Brain microvascular endothelial cell (primary cell): ENCODE measurements at regions not wholly inside any gene's neighbourhood (a gene's known extent, or its start where the extent isn't known, plus 50 kb on each side); places are given as distances from the start of the nearest gene placed in this dataset.

Experiments
- DNase-seq: peaks from one replicate; pipeline ENCODE4 v3.0.0-alpha.2; 2020
- H3K27ac ChIP-seq: fragments of 250-450 bp; sonication (Bioruptor Pico); 2 replicates; pipeline ENCODE4 v1.5.1; 2020; ENCODE audit warnings: mild to moderate bottlenecking, moderate library complexity
- H3K27me3 ChIP-seq: fragments of 250-450 bp; sonication (Bioruptor Pico); replicated peaks from 2 replicates; pipeline ENCODE4 v1.5.1; 2020; ENCODE audit warnings: mild to moderate bottlenecking
- H3K36me3 ChIP-seq: fragments of 250-450 bp; sonication (Bioruptor Pico); replicated peaks from 2 replicates; pipeline ENCODE4 v1.5.1; 2020; ENCODE audit warnings: mild to moderate bottlenecking
- H3K4me3 ChIP-seq: 2 replicates; pipeline ENCODE4 v1.5.1; 2011; ENCODE audit warnings: low read depth, mild to moderate bottlenecking, control low read depth, low read length, moderate library complexity
- CTCF ChIP-seq: IDR thresholded peaks from 2 replicates; pipeline ENCODE4 v1.5.1; 2011; ENCODE audit warnings: low read depth, mild to moderate bottlenecking, moderate library complexity, low read length, control low read depth, inconsistent platforms; ENCODE audit errors: missing control alignments
- in situ Hi-C: cut with HindIII; loops from 2 replicates; pipeline ENCODE4 v1.10.0; 2017; ENCODE audit warnings: low sequenced_read_pairs, low pct_ligation_motif_present

- TF ChIP-seq CTCF: no peak
- no peaks in the 10 kb centered on the region for H3K36me3 ChIP-seq
- no peak overlapping the region for H3K27ac ChIP-seq
- H3K4me3 ChIP-seq: no peak overlapping the region
- no peaks in the 10 kb centered on the region for H3K27me3 ChIP-seq
- DNase-seq: no peak
- in situ Hi-C loops: no loop called here
Observed at GRCh38 chr4:52251864-52252263, 200.8 kb downstream of the SPATA18 start.

- Histone ChIP-seq H3K27ac (no peak overlapping the region), H3K36me3 (no peaks in the 10 kb centered on the region), H3K4me3 (no peak overlapping the region), H3K27me3 (no peaks in the 10 kb centered on the region)
- in situ Hi-C loops: no loop called here
- no peak for DNase-seq
- no peak for TF ChIP-seq CTCF
Observed at GRCh38 chr4:52253025-52253424, 201.9 kb downstream of the SPATA18 start.

- DNase-seq: no peak
- H3K27me3 ChIP-seq: no peaks in the 10 kb centered on the region
- in situ Hi-C loops: no loop called here
- no peak for TF ChIP-seq CTCF
- H3K36me3 ChIP-seq: no peaks in the 10 kb centered on the region
- H3K27ac ChIP-seq: no peak overlapping the region
- H3K4me3 ChIP-seq: no peak overlapping the region
Observed at GRCh38 chr4:52256522-52256921, 205.4 kb downstream of the SPATA18 start.

GRCh38 chr4:52259978-52260377 is 208.9 kb downstream of the SPATA18 start:
- no peak for TF ChIP-seq CTCF
- no peak overlapping the region for H3K4me3 ChIP-seq
- no peak overlapping the region for H3K27ac ChIP-seq
- DNase-seq: no peak
- in situ Hi-C loops: no loop called here
- no peaks in the 10 kb centered on the region for H3K36me3 ChIP-seq
- no peaks in the 10 kb centered on the region for H3K27me3 ChIP-seq

GRCh38 chr4:52260514-52261210 is 209.6 kb downstream of the SPATA18 start:
- no peaks in the 10 kb centered on the region for H3K36me3 ChIP-seq
- no peaks in the 10 kb centered on the region for H3K27me3 ChIP-seq
- DNase-seq: no peak
- no peak for TF ChIP-seq CTCF
- no peak overlapping the region for H3K27ac ChIP-seq
- no peak overlapping the region for H3K4me3 ChIP-seq
- in situ Hi-C loops: no loop called here

- H3K4me3 ChIP-seq: no peak overlapping the region
- no peaks in the 10 kb centered on the region for H3K36me3 ChIP-seq
- no peak for TF ChIP-seq CTCF
- DNase-seq: no peak
- no peak overlapping the region for H3K27ac ChIP-seq
- in situ Hi-C loops: no loop called here
- no peaks in the 10 kb centered on the region for H3K27me3 ChIP-seq
Observed at GRCh38 chr4:52263607-52264006, 212.5 kb downstream of the SPATA18 start.
